AG04450 (cell line): ENCODE measurements at regions not wholly inside any gene's neighbourhood (a gene's known extent, or its start where the extent isn't known, plus 50 kb on each side); places are given as distances from the start of the nearest gene placed in this dataset.

Experiments
- CTCF ChIA-PET: fragments of 300-600, 350-600 bp; formaldehyde crosslinking; extraction: SDS; loops from one replicate; lab custom pipeline; 2022; ENCODE audit warnings: antibody characterized with exemption, inconsistent platforms; lab: Charles Lee
- POLR2A ChIA-PET: fragments of 350-600 bp; formaldehyde crosslinking; extraction: SDS; loops from one replicate; lab custom pipeline; 2021; ENCODE audit warnings: antibody characterized with exemption, inconsistent platforms; lab: Yijun Ruan, JAX
- DNase-seq: peaks from one replicate; pipeline ENCODE4 v3.0.0-alpha.2; 2011; ENCODE audit warnings: low read depth, low spot score
- H3K27ac ChIP-seq: one replicate; pipeline ENCODE4 v1.5.1; 2012; ENCODE audit warnings: low read depth, low read length, control low read depth
- H3K27me3 ChIP-seq: one replicate; pipeline ENCODE4 v1.6.0; 2012; ENCODE audit warnings: low read length; ENCODE audit not compliant: control insufficient read depth, insufficient read depth
- H3K4me3 ChIP-seq: 2 replicates; pipeline ENCODE4 v1.5.1; 2011; ENCODE audit warnings: mild to moderate bottlenecking, low read depth, low read length, control low read depth
- H3K9me3 ChIP-seq: 2 replicates; pipeline ENCODE4 v1.5.1; 2012; ENCODE audit warnings: low read length; ENCODE audit not compliant: control insufficient read depth, insufficient read depth
- CTCF ChIP-seq: IDR thresholded peaks from 2 replicates; pipeline ENCODE4 v1.5.1; 2011; ENCODE audit warnings: low read depth, low read length, control low read depth, inconsistent platforms

- Histone ChIP-seq H3K27me3 (no peaks in the 10 kb centered on the region), H3K4me3 (no peak overlapping the region), H3K9me3 (peaks cover 4% of the 10 kb centered on the region; the same call in 1 of the 2 replicates), H3K27ac (no peak overlapping the region)
- no peak for TF ChIP-seq CTCF
- POLR2A ChIA-PET: no interaction called here
- CTCF ChIA-PET: no interaction called here
- no peak for DNase-seq
These were observed 681.0 kb downstream of the RPL10L start for GRCh38 chr14:45970621-45971020.

- Histone ChIP-seq H3K27me3 (no peaks in the 10 kb centered on the region), H3K4me3 (no peak overlapping the region), H3K9me3 (no peaks in the 10 kb centered on the region), H3K27ac (no peak overlapping the region)
- ChIA-PET POLR2A (no interaction called here), CTCF (no interaction called here)
- TF ChIP-seq CTCF: no peak
- no peak for DNase-seq
These were observed 683.5 kb downstream of the RPL10L start for GRCh38 chr14:45968037-45968436.

- Histone ChIP-seq H3K27ac (no peak overlapping the region), H3K27me3 (no peaks in the 10 kb centered on the region), H3K4me3 (no peak overlapping the region), H3K9me3 (no peaks in the 10 kb centered on the region; the same call in 1 of the 2 replicates)
- no peak for DNase-seq
- ChIA-PET POLR2A (no interaction called here), CTCF (no interaction called here)
- no peak for TF ChIP-seq CTCF
These were observed 696.5 kb upstream of the MIS18BP1 start for GRCh38 chr14:45949479-45949878.

GRCh38 chr14:45947830-45948229 lies 694.8 kb upstream of the MIS18BP1 start:
- no peak overlapping the region for H3K27ac ChIP-seq
- H3K9me3 ChIP-seq: no peaks in the 10 kb centered on the region; the same call in 1 of the 2 replicates
- H3K4me3 ChIP-seq: no peak overlapping the region
- ChIA-PET CTCF (interaction anchor here (1.0 kb wide), 1 partner anchor 9 kb away, joined by 3 read pairs; no protein-coding TSS in a partner anchor), POLR2A (no interaction called here)
- DNase-seq: no peak
- TF ChIP-seq CTCF: no peak
- H3K27me3 ChIP-seq: no peaks in the 10 kb centered on the region

- Histone ChIP-seq H3K27ac (no peak overlapping the region), H3K4me3 (no peak overlapping the region), H3K9me3 (no peaks in the 10 kb centered on the region; the same call in 1 of the 2 replicates), H3K27me3 (no peaks in the 10 kb centered on the region)
- DNase-seq: no peak
- ChIA-PET CTCF (no interaction called here), POLR2A (no interaction called here)
- TF ChIP-seq CTCF: no peak
These were observed 693.2 kb upstream of the MIS18BP1 start for GRCh38 chr14:45946251-45946650.
